ENCODE measurements at regions not wholly inside any gene's neighbourhood (a gene's known extent, or its start where the extent isn't known, plus 50 kb on each side); places are given as distances from the start of the nearest gene placed in this dataset.
"Not testable (repeated sequence)": the region's sequence is repeated elsewhere in the genome, so short reads cannot be mapped to it uniquely, and the experiment has no call there.

DNA sequence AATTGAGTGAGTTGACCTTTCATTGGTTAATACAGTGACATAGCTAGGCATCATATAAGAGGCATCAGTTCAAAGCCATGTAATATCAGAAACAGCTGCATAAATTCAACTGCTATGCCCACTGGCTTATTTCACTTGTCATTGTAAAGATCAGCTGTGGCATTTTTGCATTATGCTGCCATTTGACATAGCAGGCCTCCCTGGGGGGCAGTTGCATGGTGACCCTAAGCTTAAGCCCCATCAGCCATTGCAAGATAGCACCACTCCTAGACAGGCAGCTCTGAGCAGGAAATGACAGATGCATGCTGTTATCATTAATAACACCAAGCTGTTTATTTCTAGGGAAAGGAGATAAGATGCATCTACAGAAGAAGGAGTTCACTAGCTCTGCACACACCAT is 233.4 kb upstream of the CNTNAP5 start:
- Mint-ChIP-seq H3K27me3 (no peaks in the 10 kb centered on the region), H3K27ac (no peak overlapping the region), H3K4me1 (ENCODE audit: low read depth in 2 of 2) (no peaks in the 10 kb centered on the region), H3K9me3 (peaks cover 21% of the 10 kb centered on the region), H3K36me3 (peaks cover 4% of the 10 kb centered on the region), H3K4me3 (no peak overlapping the region)
- no peak for DNase-seq (ENCODE audit: low spot score)
- ATAC-seq, result no peak

DNA sequence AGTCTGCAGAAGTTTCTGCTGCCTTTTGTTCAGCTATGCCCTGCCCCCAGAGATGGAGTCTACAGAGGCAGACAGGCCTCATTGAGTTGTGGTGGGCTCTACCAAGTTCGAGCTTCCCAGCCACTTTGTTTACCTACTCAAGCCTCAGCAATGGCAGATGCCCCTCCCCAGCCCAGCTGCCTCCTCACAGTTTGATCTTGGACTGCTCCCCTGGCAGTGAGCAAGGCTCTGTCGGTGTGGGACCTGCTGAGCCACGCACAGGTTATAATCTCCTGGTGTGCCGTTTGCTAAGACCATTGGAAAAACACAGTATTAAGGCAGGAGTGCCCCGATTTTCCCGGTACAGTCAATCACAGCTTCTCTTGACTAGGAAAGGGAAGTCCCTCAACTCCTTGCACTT is 221.0 kb upstream of the CNTNAP5 start:
- H3K4me3 Mint-ChIP-seq; DNase-seq (ENCODE audit: low spot score); H3K27me3 Mint-ChIP-seq; ATAC-seq; H3K4me1 Mint-ChIP-seq (ENCODE audit: low read depth in 2 of 2); H3K27ac Mint-ChIP-seq: not testable (repeated sequence)
- Mint-ChIP-seq H3K9me3 (peaks cover 34% of the 10 kb centered on the region), H3K36me3 (peaks cover 27% of the 10 kb centered on the region)

DNA sequence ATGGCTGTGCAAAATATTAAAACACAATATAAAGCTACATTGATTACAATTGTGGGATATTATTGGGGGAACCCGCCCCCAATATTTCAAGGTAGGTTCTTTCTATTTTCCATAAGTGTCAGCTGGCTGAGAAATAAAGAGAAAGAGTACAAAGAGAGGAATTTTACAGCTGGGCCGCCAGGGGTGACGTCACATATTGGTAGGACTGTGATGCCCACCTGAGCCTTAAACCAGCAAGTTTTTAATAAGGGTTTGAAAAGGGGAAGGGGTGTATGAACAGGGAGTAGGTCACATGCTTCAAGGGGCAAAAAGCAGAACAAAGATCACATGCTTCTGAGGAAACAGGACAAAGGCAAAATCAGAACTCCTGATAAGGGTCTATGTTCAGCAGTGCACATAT is 219.3 kb upstream of the CNTNAP5 start:
- H3K4me1 Mint-ChIP-seq (ENCODE audit: low read depth in 2 of 2); DNase-seq (ENCODE audit: low spot score); H3K27ac Mint-ChIP-seq; ATAC-seq; H3K4me3 Mint-ChIP-seq; H3K27me3 Mint-ChIP-seq: not testable (repeated sequence)
- peaks cover 32% of the 10 kb centered on the region for H3K9me3 Mint-ChIP-seq
- peaks cover 38% of the 10 kb centered on the region for H3K36me3 Mint-ChIP-seq

DNA sequence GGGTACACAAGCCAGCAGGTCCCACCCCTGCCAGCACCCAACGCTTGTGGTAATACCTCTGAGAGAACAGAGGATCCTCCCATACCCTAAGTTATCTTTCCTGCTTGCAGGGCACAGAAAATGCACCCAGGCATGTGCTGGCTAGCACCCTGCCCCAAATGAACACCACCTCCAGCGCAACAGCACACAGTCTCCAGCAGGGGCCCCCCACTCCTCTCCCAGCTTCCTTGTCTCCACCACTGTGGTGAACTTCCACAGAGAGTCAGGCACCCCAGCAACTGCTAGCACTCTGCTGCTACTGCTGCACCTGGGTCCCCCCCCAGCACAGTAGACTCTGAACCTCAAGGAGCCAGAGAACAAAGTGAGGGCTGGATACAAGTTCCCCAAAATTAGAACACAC is 216.8 kb upstream of the CNTNAP5 start:
- Mint-ChIP-seq H3K27ac (no peak overlapping the region), H3K4me3 (no peak overlapping the region), H3K27me3 (no peaks in the 10 kb centered on the region), H3K4me1 (ENCODE audit: low read depth in 2 of 2) (no peaks in the 10 kb centered on the region), H3K9me3 (peaks cover 25% of the 10 kb centered on the region), H3K36me3 (peaks cover 33% of the 10 kb centered on the region)
- DNase-seq (ENCODE audit: low spot score), result no peak
- no peak for ATAC-seq

DNA sequence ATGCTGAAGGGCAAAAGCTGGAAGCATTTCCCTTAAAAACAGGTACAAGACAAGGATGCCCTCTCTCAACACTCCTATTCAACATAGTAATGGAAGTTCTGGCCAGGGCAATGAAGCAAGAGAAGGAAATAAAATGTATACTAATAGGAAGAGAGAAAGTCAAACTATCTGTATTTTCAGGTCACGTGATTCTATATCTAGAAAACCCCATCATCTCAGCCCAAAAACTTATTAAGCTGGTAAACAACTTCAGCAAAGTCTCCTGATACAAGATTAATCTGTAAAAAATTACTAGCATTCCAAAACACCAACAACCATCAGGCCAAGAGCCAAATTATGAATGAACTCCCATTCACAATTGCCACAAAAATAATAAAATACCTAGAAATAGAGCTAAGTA is 213.2 kb upstream of the CNTNAP5 start:
- Mint-ChIP-seq H3K4me1 (ENCODE audit: low read depth in 2 of 2) (no peaks in the 10 kb centered on the region), H3K4me3 (no peak overlapping the region), H3K36me3 (peaks cover 22% of the 10 kb centered on the region), H3K9me3 (peaks cover 27% of the 10 kb centered on the region), H3K27me3 (no peaks in the 10 kb centered on the region), H3K27ac (no peak overlapping the region)
- DNase-seq (ENCODE audit: low spot score) (no peak), ATAC-seq (no peak)

DNA sequence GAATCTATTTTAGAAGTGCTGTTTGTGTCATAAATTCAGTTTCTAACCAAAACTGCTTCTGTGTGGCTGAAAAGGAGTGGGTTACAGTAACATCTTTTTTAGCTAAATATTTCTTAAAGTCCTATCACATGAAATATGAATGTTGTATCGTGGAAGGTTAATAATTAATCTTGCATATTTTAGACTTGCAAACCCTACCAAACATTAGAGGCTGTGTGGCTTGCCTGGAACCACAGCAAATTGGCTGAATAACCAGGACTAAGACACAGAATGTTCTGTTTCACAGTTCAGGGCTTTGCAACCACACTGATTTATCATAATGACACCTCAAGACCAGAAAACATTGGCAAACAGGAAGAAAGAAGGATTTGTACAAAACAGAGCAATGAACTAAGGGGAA is 208.9 kb upstream of the CNTNAP5 start:
- Mint-ChIP-seq H3K36me3 (peaks cover 9% of the 10 kb centered on the region), H3K4me3 (no peak overlapping the region), H3K4me1 (ENCODE audit: low read depth in 2 of 2) (no peaks in the 10 kb centered on the region), H3K27me3 (no peaks in the 10 kb centered on the region), H3K9me3 (peaks cover 15% of the 10 kb centered on the region), H3K27ac (no peak overlapping the region)
- DNase-seq (ENCODE audit: low spot score) (no peak), ATAC-seq (no peak)

DNA sequence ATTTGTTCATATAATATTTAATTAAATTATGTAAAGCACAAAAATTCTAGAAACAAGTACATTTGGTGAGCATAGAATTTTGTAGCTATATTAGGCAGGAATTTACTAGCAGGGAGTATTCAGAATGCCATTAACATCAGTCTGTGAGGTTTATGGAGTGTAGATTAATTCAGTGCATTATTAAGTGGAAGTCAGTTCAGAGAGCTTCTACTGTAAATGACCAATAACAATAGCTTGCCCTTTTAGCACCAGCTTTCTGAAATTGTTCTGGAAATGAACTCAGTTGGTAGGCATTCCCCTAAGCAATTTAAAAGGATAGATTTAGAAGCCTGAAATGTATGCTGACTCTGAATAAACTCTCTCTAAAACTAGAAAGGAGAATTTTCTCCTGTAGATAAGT is 208.2 kb upstream of the CNTNAP5 start:
- H3K9me3 Mint-ChIP-seq, result peaks cover 11% of the 10 kb centered on the region
- H3K27ac Mint-ChIP-seq, result no peak overlapping the region
- no peak overlapping the region for H3K4me3 Mint-ChIP-seq
- ATAC-seq (no peak), DNase-seq (ENCODE audit: low spot score) (no peak)
- no peaks in the 10 kb centered on the region for H3K27me3 Mint-ChIP-seq
- H3K36me3 Mint-ChIP-seq, result peaks cover 4% of the 10 kb centered on the region
- H3K4me1 Mint-ChIP-seq (ENCODE audit: low read depth in 2 of 2), result no peaks in the 10 kb centered on the region

DNA sequence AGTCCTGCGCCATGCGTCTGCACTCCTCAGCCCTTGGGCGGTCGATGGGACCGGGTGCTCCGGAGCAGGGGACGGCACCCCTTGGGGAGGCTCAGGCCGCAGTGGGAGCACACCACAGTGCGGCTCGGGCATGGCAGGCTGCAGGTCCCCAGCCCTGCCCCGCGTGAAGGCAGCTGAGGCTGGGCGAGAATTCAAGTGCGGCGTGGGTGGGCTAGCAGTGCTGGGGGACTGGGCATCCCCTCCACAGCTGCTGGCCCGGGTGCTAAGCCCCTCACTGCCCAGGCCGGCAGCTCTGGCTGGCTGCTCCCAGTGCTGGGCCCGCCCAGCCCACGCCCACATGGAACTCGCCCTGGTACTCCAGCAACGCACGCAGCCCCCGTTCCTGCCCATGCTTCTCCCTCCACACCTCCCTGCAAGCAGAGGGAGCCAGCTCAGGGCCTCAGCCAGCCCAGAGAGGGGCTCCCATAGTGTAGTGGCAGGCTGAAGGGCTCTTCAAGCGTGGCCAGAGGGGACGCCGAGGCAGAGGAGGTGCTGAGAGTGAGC is 198.3 kb upstream of the CNTNAP5 start:
- H3K27ac Mint-ChIP-seq, result no peak overlapping the region
- ATAC-seq, result no peak
- DNase-seq (ENCODE audit: low spot score), result no peak
- no peaks in the 10 kb centered on the region for H3K36me3 Mint-ChIP-seq
- no peak overlapping the region for H3K4me3 Mint-ChIP-seq
- H3K27me3 Mint-ChIP-seq, result no peaks in the 10 kb centered on the region
- H3K9me3 Mint-ChIP-seq, result peaks cover 18% of the 10 kb centered on the region
- H3K4me1 Mint-ChIP-seq (ENCODE audit: low read depth in 2 of 2), result no peaks in the 10 kb centered on the region

DNA sequence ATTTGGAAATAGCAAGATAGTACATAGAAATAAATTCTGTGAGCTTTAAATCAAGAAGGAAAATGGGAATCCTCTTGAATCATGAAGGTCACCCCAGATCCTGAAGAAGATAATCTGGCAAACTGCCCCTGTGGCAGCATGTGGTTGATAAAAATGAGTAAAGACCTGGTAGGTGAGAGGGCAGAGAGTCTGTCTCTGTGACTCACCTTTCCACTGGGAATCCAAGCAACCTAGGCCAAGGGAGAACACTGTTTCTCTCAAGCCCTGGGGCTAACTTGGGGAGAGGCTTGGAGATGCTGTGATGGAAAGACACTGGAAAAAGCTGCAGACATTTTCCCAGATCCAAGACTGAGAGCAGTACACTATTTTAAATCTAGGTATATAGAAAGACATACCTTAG is 185.8 kb upstream of the CNTNAP5 start:
- H3K9me3 Mint-ChIP-seq, result peaks cover 22% of the 10 kb centered on the region
- H3K27ac Mint-ChIP-seq, result no peak overlapping the region
- H3K4me1 Mint-ChIP-seq (ENCODE audit: low read depth in 2 of 2), result no peaks in the 10 kb centered on the region
- no peak overlapping the region for H3K4me3 Mint-ChIP-seq
- no peaks in the 10 kb centered on the region for H3K27me3 Mint-ChIP-seq
- DNase-seq (ENCODE audit: low spot score) (no peak), ATAC-seq (no peak)
- peaks cover 20% of the 10 kb centered on the region for H3K36me3 Mint-ChIP-seq

DNA sequence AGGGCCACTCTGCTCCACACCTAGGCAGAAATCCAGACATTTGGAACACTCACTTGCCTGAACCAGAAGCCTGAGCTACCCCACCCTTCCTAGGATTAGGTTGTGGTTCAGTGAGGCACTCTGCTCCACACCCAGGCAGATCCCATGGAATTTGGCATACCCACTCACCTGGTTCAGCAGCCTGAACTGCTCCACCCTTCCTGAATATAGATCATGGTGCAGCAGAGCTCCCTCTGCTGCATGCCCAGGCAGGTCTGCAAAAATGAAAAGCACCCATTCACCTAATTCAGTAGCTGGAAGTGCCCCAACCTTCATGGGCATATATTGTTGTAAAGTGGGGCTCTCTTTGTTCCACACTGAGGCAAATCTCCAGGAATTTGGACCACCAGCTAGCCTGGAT is 185.1 kb upstream of the CNTNAP5 start:
- peak in 1 of 2 donors; percentile 32 for ATAC-seq
- Mint-ChIP-seq H3K27ac (no peak overlapping the region), H3K36me3 (peaks cover 19% of the 10 kb centered on the region), H3K27me3 (no peaks in the 10 kb centered on the region), H3K4me1 (ENCODE audit: low read depth in 2 of 2) (no peaks in the 10 kb centered on the region), H3K4me3 (no peak overlapping the region), H3K9me3 (peaks cover 19% of the 10 kb centered on the region)
- DNase-seq (ENCODE audit: low spot score), result no peak

DNA sequence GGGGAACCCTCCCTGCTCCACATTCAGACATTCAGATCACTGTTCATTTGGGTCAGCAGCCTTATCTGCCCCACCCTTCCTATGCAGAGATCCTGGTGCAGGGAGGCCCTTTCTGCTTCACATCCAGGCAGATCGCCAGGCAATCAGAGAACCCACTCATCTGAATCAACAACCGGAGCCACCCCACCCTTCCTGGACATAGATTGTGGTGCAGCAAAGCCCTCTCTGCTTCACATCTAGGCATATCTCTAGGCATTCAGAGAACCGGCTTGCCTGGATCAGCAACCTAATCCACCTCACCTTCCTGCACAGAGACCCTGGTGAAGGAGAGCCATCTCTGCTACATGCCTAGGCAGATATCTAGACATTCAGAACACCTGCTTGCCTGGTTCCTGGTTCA is 184.5 kb upstream of the CNTNAP5 start:
- DNase-seq (ENCODE audit: low spot score) (no peak), ATAC-seq (no peak)
- H3K4me1 Mint-ChIP-seq (ENCODE audit: low read depth in 2 of 2), result no peaks in the 10 kb centered on the region
- peaks cover 17% of the 10 kb centered on the region for H3K9me3 Mint-ChIP-seq
- peaks cover 19% of the 10 kb centered on the region for H3K36me3 Mint-ChIP-seq
- H3K27me3 Mint-ChIP-seq, result no peaks in the 10 kb centered on the region
- no peak overlapping the region for H3K4me3 Mint-ChIP-seq
- H3K27ac Mint-ChIP-seq, result no peak overlapping the region

DNA sequence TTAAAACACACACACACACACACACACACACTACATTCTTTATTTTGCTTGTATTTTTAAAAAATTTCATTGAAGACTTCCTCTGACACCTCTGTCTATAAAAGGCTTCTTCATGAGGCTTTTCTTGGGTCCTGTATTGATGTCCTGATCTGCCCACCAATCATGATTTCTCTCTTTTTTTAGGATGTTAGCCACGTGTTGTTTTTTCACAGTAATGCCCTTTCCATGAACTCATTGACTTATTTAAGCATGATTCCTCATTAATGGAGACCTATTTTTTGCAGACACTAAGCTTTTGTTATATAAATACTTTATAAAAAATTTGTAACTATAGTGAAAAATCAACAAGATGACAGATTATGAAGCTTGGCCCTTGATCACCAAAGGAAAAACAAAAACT is 173.8 kb upstream of the CNTNAP5 start:
- H3K9me3 Mint-ChIP-seq, result peaks cover 18% of the 10 kb centered on the region
- no peak for DNase-seq (ENCODE audit: low spot score)
- ATAC-seq, result no peak
- H3K27ac Mint-ChIP-seq, result no peak overlapping the region
- no peaks in the 10 kb centered on the region for H3K27me3 Mint-ChIP-seq
- H3K4me1 Mint-ChIP-seq (ENCODE audit: low read depth in 2 of 2), result peaks cover 0 to 4% of the 10 kb centered on the region in 2 donors
- no peak overlapping the region for H3K4me3 Mint-ChIP-seq
- peaks cover 3% of the 10 kb centered on the region for H3K36me3 Mint-ChIP-seq

DNA sequence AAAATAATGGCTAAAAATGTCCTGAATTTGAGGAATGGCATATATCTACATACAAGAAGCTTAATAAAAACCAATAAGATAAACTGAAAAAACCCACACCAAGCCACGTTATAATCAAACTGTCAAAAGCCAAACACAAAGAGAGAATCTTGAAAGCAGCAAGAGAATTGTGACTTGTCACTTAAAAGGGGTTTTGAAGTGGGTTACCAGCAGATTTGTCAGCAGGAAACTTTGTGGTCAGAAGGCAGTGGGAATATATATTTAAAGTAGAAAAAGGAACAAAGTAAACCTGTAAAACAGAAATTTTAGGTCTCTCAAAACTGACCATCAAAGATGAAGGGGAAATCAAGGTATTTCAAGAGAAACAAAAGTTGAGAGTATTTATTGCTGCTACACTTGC is 171.9 kb upstream of the CNTNAP5 start:
- ATAC-seq (no peak), DNase-seq (ENCODE audit: low spot score) (no peak)
- Mint-ChIP-seq H3K4me3 (no peak overlapping the region), H3K36me3 (peaks cover 19% of the 10 kb centered on the region), H3K9me3 (peaks cover 20% of the 10 kb centered on the region), H3K27me3 (no peaks in the 10 kb centered on the region), H3K27ac (no peak overlapping the region), H3K4me1 (ENCODE audit: low read depth in 2 of 2) (peaks cover 0 to 4% of the 10 kb centered on the region in 2 donors)

DNA sequence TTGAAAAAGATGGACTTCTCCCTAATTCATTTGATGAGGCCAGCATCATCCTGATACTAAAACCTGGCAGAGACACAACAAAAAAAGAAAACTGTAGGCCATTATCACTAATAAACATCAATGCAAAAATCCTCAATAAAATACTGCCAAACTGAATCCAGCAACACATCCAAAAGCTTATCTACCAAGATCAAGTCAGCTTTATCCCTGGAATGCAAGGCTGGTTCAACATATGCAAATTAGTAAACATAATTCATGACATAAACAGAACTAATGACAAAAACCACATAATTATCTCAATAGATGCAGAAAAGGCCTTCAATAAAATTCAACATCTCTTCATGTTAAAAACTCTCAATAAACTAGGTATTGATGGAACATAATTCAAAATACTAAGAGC is 166.1 kb upstream of the CNTNAP5 start:
- H3K36me3 Mint-ChIP-seq, result peaks cover 36% of the 10 kb centered on the region
- ATAC-seq; H3K27me3 Mint-ChIP-seq; H3K4me3 Mint-ChIP-seq; H3K4me1 Mint-ChIP-seq (ENCODE audit: low read depth in 2 of 2); DNase-seq (ENCODE audit: low spot score); H3K27ac Mint-ChIP-seq: not testable (repeated sequence)
- peaks cover 22% of the 10 kb centered on the region for H3K9me3 Mint-ChIP-seq

DNA sequence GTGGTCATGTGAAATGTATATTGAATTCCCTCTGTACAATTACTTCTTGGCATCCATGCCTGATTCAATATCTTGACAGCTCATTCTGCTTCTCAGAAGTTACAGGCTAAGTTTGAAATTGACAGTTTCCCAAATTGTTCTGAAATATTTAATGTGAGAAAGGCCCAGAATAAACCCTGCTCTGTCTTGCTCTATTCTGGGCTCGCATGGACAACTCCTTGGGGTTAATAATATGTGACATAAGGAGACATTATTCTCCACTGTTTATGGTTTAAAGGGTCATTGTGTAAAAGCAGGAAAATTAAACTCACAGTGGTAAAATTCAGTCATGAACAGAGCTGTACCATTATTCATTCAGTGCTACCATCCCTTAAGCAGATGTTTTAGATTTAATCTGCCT is 160.7 kb upstream of the CNTNAP5 start:
- H3K4me1 Mint-ChIP-seq (ENCODE audit: low read depth in 2 of 2), result no peaks in the 10 kb centered on the region
- DNase-seq (ENCODE audit: low spot score) (no peak), ATAC-seq (no peak)
- H3K9me3 Mint-ChIP-seq, result peaks cover 13% of the 10 kb centered on the region
- no peak overlapping the region for H3K27ac Mint-ChIP-seq
- no peaks in the 10 kb centered on the region for H3K27me3 Mint-ChIP-seq
- H3K36me3 Mint-ChIP-seq, result peaks cover 8% of the 10 kb centered on the region
- H3K4me3 Mint-ChIP-seq, result no peak overlapping the region

Measured in natural killer cell treated with Interleukin-12 subunit alpha and Interleukin-12 subunit beta and Interleukin-15 and Interleukin-18, amount 100 ng/mL, for 72 hours (primary cell).